ENCODE measurements at regions not wholly inside any gene's neighbourhood (a gene's known extent, or its start where the extent isn't known, plus 50 kb on each side); places are given as distances from the start of the nearest gene placed in this dataset.
A peak's percentile ranks its signal among the peaks of the same experiment; 100 is the strongest.
"Not testable (repeated sequence)": the region's sequence is repeated elsewhere in the genome, so short reads cannot be mapped to it uniquely, and the experiment has no call there.

DNA sequence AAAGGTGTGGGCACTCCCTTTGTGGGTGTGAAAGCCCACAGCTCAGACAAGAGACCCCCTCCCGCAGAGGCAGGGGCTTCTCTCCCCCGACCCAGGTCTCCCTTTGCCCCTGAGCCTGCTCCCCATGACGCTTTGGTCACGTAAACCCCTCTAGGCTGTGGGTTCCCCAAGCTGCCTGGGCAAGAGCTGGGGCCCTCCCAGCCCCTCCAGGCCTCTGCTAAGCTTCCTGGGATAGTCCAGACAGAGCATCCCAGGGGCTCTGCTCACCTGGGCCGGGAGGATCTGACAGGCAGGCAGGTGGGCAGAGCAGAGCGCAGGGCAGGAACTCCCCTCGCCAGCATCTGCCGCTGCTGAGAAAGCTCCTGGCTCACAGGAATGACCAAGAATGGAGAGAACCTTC lies 177.3 kb downstream of the BANP start:
- H3K36me3 Mint-ChIP-seq (ENCODE audit: low read depth): no peaks in the 10 kb centered on the region

DNA sequence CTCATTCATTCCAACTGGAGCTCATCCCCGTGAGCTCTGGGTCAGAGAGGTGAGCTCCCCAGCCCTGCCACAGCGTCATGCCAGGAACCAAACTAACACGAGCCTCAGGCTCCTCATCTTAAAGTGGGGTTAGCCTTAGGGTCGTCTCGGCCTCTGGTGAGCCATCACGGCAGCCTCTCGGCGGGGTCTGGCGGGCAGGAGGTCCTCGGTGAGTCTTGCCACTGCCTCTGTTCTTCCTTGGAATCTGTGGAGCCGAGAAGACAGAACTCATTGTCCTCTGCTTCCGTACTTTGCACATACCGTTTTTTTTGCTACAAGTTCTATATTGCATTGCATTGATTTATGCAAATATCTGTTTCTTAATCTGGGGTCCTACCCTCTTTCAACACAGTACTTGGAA lies 177.9 kb downstream of the BANP start:
- WGBS, 2 experiments (ENCODE audit: insufficient coverage in 1 of 2, insufficient read length in 1 of 2): 91 to 93% methylated on average over 10 to 11 of the region's 13 CpGs
- not testable (repeated sequence) for H3K4me1 ChIP-seq (ENCODE audit: control insufficient read depth, insufficient read depth, low read length)

More for the DNA sequence above, 177.3 kb downstream of the BANP start:
- Mint-ChIP-seq H3K27ac (peak overlapping the region; percentile 44), H3K27me3 (ENCODE audit: insufficient read depth) (no peaks in the 10 kb centered on the region), H3K9me3 (no peaks in the 10 kb centered on the region), H3K4me1 (no peaks in the 10 kb centered on the region), H3K4me3 (no peak overlapping the region)
- H3K27me3 ChIP-seq (ENCODE audit: control insufficient read depth, insufficient read depth, low read length, poor library complexity, severe bottlenecking): no peaks in the 10 kb centered on the region
- H3K4me1 ChIP-seq (ENCODE audit: control insufficient read depth, insufficient read depth, low read length): no peaks in the 10 kb centered on the region
- TF ChIP-seq, protein P1, sequence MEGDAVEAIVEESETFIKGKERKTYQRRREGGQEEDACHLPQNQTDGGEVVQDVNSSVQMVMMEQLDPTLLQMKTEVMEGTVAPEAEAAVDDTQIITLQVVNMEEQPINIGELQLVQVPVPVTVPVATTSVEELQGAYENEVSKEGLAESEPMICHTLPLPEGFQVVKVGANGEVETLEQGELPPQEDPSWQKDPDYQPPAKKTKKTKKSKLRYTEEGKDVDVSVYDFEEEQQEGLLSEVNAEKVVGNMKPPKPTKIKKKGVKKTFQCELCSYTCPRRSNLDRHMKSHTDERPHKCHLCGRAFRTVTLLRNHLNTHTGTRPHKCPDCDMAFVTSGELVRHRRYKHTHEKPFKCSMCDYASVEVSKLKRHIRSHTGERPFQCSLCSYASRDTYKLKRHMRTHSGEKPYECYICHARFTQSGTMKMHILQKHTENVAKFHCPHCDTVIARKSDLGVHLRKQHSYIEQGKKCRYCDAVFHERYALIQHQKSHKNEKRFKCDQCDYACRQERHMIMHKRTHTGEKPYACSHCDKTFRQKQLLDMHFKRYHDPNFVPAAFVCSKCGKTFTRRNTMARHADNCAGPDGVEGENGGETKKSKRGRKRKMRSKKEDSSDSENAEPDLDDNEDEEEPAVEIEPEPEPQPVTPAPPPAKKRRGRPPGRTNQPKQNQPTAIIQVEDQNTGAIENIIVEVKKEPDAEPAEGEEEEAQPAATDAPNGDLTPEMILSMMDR (conservative IDR thresholded peaks at IDR 0.05): no peak
- H3K27ac ChIP-seq (ENCODE audit: low read depth, low read length): no peak overlapping the region
- 92 to 96% methylated on average over 8 of the region's 8 CpGs for WGBS, 2 experiments (ENCODE audit: insufficient coverage in 1 of 2, insufficient read length in 1 of 2)
- H3K4me3 ChIP-seq (ENCODE audit: low read length): no peak overlapping the region
- H3K9me3 ChIP-seq (ENCODE audit: control insufficient read depth, low read length): no peaks in the 10 kb centered on the region
- H3K9ac ChIP-seq (ENCODE audit: extremely low read depth, low read length, poor library complexity, severe bottlenecking): no peak overlapping the region
- no peaks in the 10 kb centered on the region for H3K36me3 ChIP-seq (ENCODE audit: control insufficient read depth, insufficient read depth, low read length)
- DNase-seq: no peak

DNA sequence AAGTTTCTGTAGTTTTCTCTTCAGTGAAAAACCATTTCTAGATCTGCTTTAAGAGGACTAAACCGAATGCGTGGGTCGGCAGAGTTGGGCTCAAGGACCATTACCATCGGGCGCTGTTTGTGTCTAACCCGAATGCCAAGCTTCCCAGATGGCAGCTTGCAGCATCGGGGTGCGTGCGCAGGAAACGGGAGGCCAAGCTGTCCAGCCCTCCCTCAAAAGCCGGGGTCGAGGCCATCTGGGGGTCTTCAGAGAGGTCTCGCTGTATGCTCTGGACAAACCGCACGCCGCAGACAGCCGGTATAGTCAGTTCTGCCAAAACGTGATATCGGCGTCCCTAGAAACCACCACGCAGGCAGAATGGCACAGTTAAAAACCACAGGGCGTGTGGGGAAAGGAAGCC lies 178.8 kb downstream of the BANP start:
- TF ChIP-seq, protein P1 (conservative IDR thresholded peaks at IDR 0.05): no peak
- Mint-ChIP-seq H3K27ac (no peak overlapping the region), H3K4me1 (no peaks in the 10 kb centered on the region), H3K27me3 (ENCODE audit: insufficient read depth) (no peaks in the 10 kb centered on the region), H3K4me3 (no peak overlapping the region), H3K36me3 (ENCODE audit: low read depth) (no peaks in the 10 kb centered on the region), H3K9me3 (no peaks in the 10 kb centered on the region)
- WGBS, 2 experiments (ENCODE audit: insufficient coverage in 1 of 2, insufficient read length in 1 of 2): 91 to 93% methylated on average over 18 to 22 of the region's 22 CpGs
- Histone ChIP-seq H3K9ac (ENCODE audit: extremely low read depth, low read length, poor library complexity, severe bottlenecking) (no peak overlapping the region), H3K9me3 (ENCODE audit: control insufficient read depth, low read length) (no peaks in the 10 kb centered on the region), H3K4me1 (ENCODE audit: control insufficient read depth, insufficient read depth, low read length) (no peaks in the 10 kb centered on the region), H3K27me3 (ENCODE audit: control insufficient read depth, insufficient read depth, low read length, poor library complexity, severe bottlenecking) (no peaks in the 10 kb centered on the region), H3K4me3 (ENCODE audit: low read length) (no peak overlapping the region), H3K27ac (ENCODE audit: low read depth, low read length) (no peak overlapping the region), H3K36me3 (ENCODE audit: control insufficient read depth, insufficient read depth, low read length) (no peaks in the 10 kb centered on the region)
- DNase-seq: no peak

More for the DNA sequence above, 177.9 kb downstream of the BANP start:
- H3K36me3 ChIP-seq (ENCODE audit: control insufficient read depth, insufficient read depth, low read length); H3K9me3 ChIP-seq (ENCODE audit: control insufficient read depth, low read length); H3K4me1 Mint-ChIP-seq; DNase-seq; H3K27me3 ChIP-seq (ENCODE audit: control insufficient read depth, insufficient read depth, low read length, poor library complexity, severe bottlenecking); H3K27ac ChIP-seq (ENCODE audit: low read depth, low read length); H3K4me3 Mint-ChIP-seq; H3K27me3 Mint-ChIP-seq (ENCODE audit: insufficient read depth); H3K9ac ChIP-seq (ENCODE audit: extremely low read depth, low read length, poor library complexity, severe bottlenecking); H3K4me3 ChIP-seq (ENCODE audit: low read length); H3K9me3 Mint-ChIP-seq; H3K36me3 Mint-ChIP-seq (ENCODE audit: low read depth): not testable (repeated sequence)
- peak overlapping the region; percentile 44 for H3K27ac Mint-ChIP-seq

DNA sequence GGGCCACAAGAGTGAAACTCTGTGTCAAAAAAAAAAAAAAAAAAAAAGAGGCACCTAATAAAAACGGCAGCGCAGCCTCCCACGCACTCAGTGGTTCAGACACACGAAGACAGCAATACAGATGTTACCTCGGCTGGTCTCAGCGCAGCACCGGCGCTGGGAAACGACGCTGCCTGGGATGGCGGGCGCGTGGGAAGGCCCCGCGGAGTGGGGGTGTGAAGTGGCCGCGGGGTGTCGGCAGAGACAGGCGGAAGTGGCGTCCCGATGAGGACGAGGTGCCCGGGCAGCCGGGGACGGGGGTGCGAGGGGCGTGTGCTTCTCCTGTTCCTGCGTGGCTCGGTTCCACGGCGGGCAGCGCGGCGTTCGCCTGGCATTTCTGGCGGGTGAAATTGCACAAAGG lies 179.4 kb downstream of the BANP start:
- no peaks in the 10 kb centered on the region for H3K36me3 ChIP-seq (ENCODE audit: control insufficient read depth, insufficient read depth, low read length)

More for the DNA sequence above, 179.4 kb downstream of the BANP start:
- TF ChIP-seq, protein P1 (conservative IDR thresholded peaks at IDR 0.05): no peak
- no peaks in the 10 kb centered on the region for H3K27me3 Mint-ChIP-seq (ENCODE audit: insufficient read depth)
- H3K9me3 Mint-ChIP-seq: no peaks in the 10 kb centered on the region
- H3K4me1 Mint-ChIP-seq: no peaks in the 10 kb centered on the region
- Histone ChIP-seq H3K9ac (ENCODE audit: extremely low read depth, low read length, poor library complexity, severe bottlenecking) (no peak overlapping the region), H3K27me3 (ENCODE audit: control insufficient read depth, insufficient read depth, low read length, poor library complexity, severe bottlenecking) (no peaks in the 10 kb centered on the region), H3K27ac (ENCODE audit: low read depth, low read length) (no peak overlapping the region), H3K4me3 (ENCODE audit: low read length) (no peak overlapping the region), H3K9me3 (ENCODE audit: control insufficient read depth, low read length) (no peaks in the 10 kb centered on the region), H3K4me1 (ENCODE audit: control insufficient read depth, insufficient read depth, low read length) (no peaks in the 10 kb centered on the region)
- H3K36me3 Mint-ChIP-seq (ENCODE audit: low read depth): no peaks in the 10 kb centered on the region
- 92 to 97% methylated on average over 22 to 36 of the region's 36 CpGs for WGBS, 2 experiments (ENCODE audit: insufficient coverage in 1 of 2, insufficient read length in 1 of 2)
- no peak overlapping the region for H3K4me3 Mint-ChIP-seq
- no peak for DNase-seq
- H3K27ac Mint-ChIP-seq: no peak overlapping the region
